BJ (cell line): ENCODE measurements at regions not wholly inside any gene's neighbourhood (a gene's known extent, or its start where the extent isn't known, plus 50 kb on each side); places are given as distances from the start of the nearest gene placed in this dataset.

Experiments
- CTCF ChIA-PET: fragments of 350-600 bp; formaldehyde crosslinking; extraction: SDS; loops from one replicate; lab custom pipeline; 2021; ENCODE audit warnings: antibody characterized with exemption, inconsistent platforms; lab: Yijun Ruan, JAX
- POLR2A ChIA-PET: fragments of 300-600 bp; sonication (Branson Sonifier 250); formaldehyde crosslinking; extraction: SDS; loops from one replicate; lab custom pipeline; 2021; ENCODE audit warnings: antibody characterized with exemption; lab: Charles Lee
- DNase-seq: peaks from one replicate; pipeline ENCODE4 v3.0.0-alpha.2; 2011; ENCODE audit warnings: low read depth
- H3K27me3 ChIP-seq: 2 replicates; pipeline ENCODE4 v1.6.0; 2011; ENCODE audit warnings: low read length; ENCODE audit not compliant: control insufficient read depth, insufficient read depth
- H3K36me3 ChIP-seq: 2 replicates; pipeline ENCODE4 v1.5.1; 2011; ENCODE audit warnings: low read length; ENCODE audit not compliant: control insufficient read depth, insufficient read depth
- H3K4me3 ChIP-seq: 2 replicates; pipeline ENCODE4 v1.5.1; 2011; ENCODE audit warnings: low read depth, mild to moderate bottlenecking, control low read depth, low read length
- TF ChIP-seq, protein P1 (sequence below): IDR thresholded peaks from 2 replicates; pipeline ENCODE4 v1.5.1; 2011; ENCODE audit warnings: low read depth, mild to moderate bottlenecking, control low read depth, inconsistent platforms, low read length, moderate library complexity; ENCODE audit not compliant: insufficient read depth

DNA sequence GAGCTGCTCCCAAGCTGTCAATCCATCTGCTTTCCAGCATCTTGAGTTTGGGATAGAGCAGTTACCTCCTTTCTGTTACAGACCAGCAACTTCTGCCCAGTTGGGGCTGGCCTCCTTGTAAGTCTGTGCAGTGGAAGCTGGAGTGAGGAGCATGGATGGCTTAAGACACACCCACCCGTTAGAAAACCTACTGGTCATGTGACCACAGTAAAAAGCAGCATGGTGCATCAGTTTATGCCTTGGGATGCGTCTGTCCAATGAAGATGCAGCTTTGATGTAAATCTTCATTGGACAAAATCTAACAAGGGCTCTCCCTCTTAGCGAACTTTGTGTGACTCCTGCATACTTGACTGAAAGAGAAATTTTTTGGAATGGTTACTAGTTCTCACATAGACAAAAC is 453.5 kb downstream of the TYW1 start:
- Histone ChIP-seq H3K36me3 (no peaks in the 10 kb centered on the region), H3K27me3 (no peaks in the 10 kb centered on the region), H3K4me3 (no peak overlapping the region)
- TF ChIP-seq, protein P1, sequence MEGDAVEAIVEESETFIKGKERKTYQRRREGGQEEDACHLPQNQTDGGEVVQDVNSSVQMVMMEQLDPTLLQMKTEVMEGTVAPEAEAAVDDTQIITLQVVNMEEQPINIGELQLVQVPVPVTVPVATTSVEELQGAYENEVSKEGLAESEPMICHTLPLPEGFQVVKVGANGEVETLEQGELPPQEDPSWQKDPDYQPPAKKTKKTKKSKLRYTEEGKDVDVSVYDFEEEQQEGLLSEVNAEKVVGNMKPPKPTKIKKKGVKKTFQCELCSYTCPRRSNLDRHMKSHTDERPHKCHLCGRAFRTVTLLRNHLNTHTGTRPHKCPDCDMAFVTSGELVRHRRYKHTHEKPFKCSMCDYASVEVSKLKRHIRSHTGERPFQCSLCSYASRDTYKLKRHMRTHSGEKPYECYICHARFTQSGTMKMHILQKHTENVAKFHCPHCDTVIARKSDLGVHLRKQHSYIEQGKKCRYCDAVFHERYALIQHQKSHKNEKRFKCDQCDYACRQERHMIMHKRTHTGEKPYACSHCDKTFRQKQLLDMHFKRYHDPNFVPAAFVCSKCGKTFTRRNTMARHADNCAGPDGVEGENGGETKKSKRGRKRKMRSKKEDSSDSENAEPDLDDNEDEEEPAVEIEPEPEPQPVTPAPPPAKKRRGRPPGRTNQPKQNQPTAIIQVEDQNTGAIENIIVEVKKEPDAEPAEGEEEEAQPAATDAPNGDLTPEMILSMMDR: no peak
- CTCF ChIA-PET: no interaction called here
- DNase-seq: no peak
- POLR2A ChIA-PET: no interaction called here

DNA sequence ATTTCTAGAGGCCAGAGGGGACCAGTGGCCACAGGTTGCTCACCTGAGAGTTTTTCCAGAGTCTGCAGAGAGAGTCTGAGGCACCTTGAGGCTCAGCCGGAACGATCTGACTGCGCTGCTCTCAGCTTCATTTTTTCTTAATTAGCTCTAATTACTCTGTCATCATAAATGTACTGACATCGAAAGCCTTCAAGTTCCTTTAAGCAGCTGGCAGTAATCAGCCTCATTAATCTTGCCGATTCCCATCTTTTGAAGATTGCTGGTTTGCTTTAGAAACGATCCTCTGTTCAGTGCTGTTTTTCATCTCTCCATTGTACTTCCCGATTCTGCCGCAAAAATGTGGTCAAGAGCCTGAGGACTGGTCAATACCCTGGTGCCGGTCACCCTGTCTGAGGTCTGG is 454.7 kb downstream of the TYW1 start:
- TF ChIP-seq, protein P1: no peak
- ChIA-PET CTCF (no interaction called here), POLR2A (no interaction called here)
- no peaks in the 10 kb centered on the region for H3K27me3 ChIP-seq
- H3K36me3 ChIP-seq: no peaks in the 10 kb centered on the region
- no peak for DNase-seq
- no peak overlapping the region for H3K4me3 ChIP-seq

DNA sequence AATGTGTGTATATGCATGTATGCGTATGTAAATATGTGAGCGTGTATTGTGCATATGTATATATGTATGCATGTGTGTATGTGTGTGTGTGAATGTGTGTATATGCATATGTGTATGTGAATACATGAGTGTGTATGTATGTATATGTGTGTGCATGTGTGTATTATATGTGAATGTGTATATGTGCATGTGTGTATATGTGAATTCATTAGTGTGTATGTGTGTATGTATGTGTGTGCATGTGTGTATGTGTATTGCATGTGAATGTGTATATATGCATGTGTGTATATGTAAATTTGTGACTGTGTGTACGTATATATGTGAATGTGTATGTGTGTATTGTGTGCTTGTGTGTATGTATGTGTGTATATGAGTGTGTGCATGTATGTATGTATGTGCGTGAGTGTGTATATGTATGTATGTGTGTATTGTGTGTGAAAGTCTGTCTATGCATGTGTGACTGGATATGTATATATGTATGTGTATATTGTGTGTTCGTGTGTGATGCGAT is 455.9 kb downstream of the TYW1 start:
- POLR2A ChIA-PET: no interaction called here
- H3K27me3 ChIP-seq: no peaks in the 10 kb centered on the region
- H3K4me3 ChIP-seq: no peak overlapping the region
- no peak for DNase-seq
- H3K36me3 ChIP-seq: no peaks in the 10 kb centered on the region
- TF ChIP-seq, protein P1: no peak
- CTCF ChIA-PET: no interaction called here

DNA sequence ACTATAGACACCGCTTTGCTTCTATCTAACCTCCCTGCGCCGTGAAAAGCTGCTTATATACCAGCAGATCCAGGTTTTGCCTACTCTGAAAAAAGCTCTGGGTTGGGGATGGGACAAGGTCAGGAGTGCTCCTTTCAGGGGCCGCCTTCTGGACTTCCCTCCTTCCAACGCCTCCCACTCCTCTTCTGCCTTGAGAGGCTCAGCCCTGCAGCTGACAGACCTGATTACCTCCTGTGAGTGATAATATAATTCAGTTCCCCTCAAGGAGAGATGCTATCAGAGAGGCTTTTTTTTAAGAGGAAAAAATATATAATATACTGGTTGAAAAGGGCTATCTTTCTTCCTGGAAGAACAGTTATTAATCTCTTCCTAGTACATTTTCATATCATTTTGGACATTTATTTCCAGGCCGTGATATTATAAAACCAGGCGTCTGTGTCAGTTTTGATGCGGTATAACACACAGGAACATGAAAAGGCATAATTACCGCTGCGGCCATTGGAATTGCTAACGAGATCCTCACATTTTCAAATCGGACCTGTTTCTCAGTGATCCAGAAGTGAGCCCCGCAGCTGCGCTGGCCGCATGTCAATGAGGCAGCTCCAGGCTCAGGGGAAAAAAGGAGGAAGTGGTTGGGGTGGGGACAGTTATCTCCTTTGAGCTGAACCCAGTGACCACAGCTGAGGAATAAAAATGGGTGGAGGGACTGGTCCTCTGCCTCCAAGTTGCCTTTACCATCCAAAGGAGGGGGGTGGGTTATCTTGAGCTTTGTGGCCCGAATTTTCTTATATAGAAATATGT is 457.1 kb downstream of the TYW1 start:
- no peak for DNase-seq
- H3K36me3 ChIP-seq: no peaks in the 10 kb centered on the region
- H3K27me3 ChIP-seq: no peaks in the 10 kb centered on the region
- TF ChIP-seq, protein P1: no peak
- no peak overlapping the region for H3K4me3 ChIP-seq
- POLR2A ChIA-PET: no interaction called here
- CTCF ChIA-PET: no interaction called here

DNA sequence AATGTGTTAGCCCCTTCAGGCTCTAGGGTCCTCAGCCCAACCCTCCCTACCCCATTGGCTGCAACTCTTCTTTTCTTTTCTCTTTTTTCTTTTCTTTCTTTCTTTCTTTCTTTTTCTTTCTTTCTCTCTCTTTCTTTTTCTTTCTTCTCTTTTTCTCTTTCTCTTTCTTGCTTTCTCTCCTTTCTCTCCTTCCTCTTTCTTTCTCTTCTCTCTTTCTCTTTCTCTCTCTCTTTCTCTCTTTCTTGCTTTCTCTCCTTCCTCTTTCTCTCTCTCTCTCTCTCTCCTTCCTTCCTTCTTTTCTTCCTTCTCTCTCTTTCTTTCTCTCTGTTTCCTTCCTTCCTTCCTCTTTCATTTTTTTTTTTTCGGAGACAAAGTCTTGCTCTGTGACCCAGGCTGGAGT is 458.9 kb downstream of the TYW1 start:
- CTCF ChIA-PET: interaction anchor here (1.1 to 1.4 kb wide), 2 partner anchors 12 to 29 kb away, joined by 3 read pairs; no protein-coding TSS in a partner anchor
- TF ChIP-seq, protein P1: no peak
- no peaks in the 10 kb centered on the region for H3K27me3 ChIP-seq
- POLR2A ChIA-PET: no interaction called here
- DNase-seq: no peak
- no peaks in the 10 kb centered on the region for H3K36me3 ChIP-seq
- no peak overlapping the region for H3K4me3 ChIP-seq
